Kidney (tissue), 13 donors: ENCODE measurements at regions not wholly inside any gene's neighbourhood (a gene's known extent, or its start where the extent isn't known, plus 50 kb on each side); places are given as distances from the start of the nearest gene placed in this dataset.

Experiments used
- DNase-seq, 5 donors: peaks; one replicate each; pipeline ENCODE4 v3.0.0-alpha.2; 2013 to 2020
- FAIRE-seq: peaks from 2 replicates; lab custom pipeline; 2012; peaks lifted over from hg19 to GRCh38; lab: Jason Lieb, UNC
- H3K27ac ChIP-seq, 2 donors: one replicate each; pipeline ENCODE4 v1.7.0; 2013; ENCODE audit warnings: low read depth in 2 of 2, low read length in 2 of 2, inconsistent platforms in 1 of 2
- H3K27me3 ChIP-seq: one replicate; pipeline ENCODE4 v1.7.1; 2013; ENCODE audit warnings: low read length, inconsistent platforms; ENCODE audit not compliant: control insufficient read depth, insufficient read depth
- H3K36me3 ChIP-seq, 3 donors: one replicate each; pipeline versions ENCODE4 v1.7.0 to v1.7.1; 2013; ENCODE audit warnings: low read length in 3 of 3, control low read depth in 1 of 3, inconsistent platforms in 1 of 3; ENCODE audit not compliant: insufficient read depth in 3 of 3, control insufficient read depth in 2 of 3
- H3K4me1 ChIP-seq, 3 donors: one replicate each; pipeline versions ENCODE4 v1.7.0 to v1.7.1; 2013; ENCODE audit warnings: low read length in 3 of 3, inconsistent platforms in 1 of 3, low read depth in 1 of 3; ENCODE audit not compliant: control insufficient read depth in 2 of 3, insufficient read depth in 2 of 3
- H3K4me3 ChIP-seq, 3 donors: one replicate each; pipeline versions ENCODE4 v1.7.0 to v1.8.1; 2013; ENCODE audit warnings: low read length in 3 of 3, control low read depth in 1 of 3, inconsistent platforms in 1 of 3
- H3K9ac ChIP-seq, 3 donors: one replicate each; pipeline versions ENCODE4 v1.7.0 to v1.7.1; 2013; ENCODE audit warnings: low read length in 3 of 3, control low read depth in 1 of 3, inconsistent platforms in 1 of 3
- H3K9me3 ChIP-seq, 3 donors: one replicate each; pipeline versions ENCODE4 v1.7.0 to v1.7.1; 2013; ENCODE audit warnings: low read length in 3 of 3, control low read depth in 1 of 3, inconsistent platforms in 1 of 3; ENCODE audit not compliant: control insufficient read depth in 2 of 3, insufficient read depth in 1 of 3
- CTCF ChIP-seq: IDR thresholded peaks from 3 replicates; pipeline ENCODE4 v1.5.1; 2012; ENCODE audit warnings: mild to moderate bottlenecking, moderate library complexity, borderline replicate concordance; ENCODE audit not compliant: insufficient read depth; ENCODE audit errors: extremely low read depth
- intact Hi-C: fragments of 100-400 bp; cut with DNase I; formaldehyde crosslinking; loops from one replicate; pipeline ENCODE4 v1.11.1; 2022
- donor health status: control.
- donor health status: control.
- donor health status: control.
- donor health status: control.
- donor health status: control.
- donor health status: DM: yes; HTN: yes; CAD: no.
- donor health status: Normal renal cell carcinoma (clear cell type).

GRCh38 chr15:72840114-72840513, 56.6 kb upstream of the ADPGK start:
- intact Hi-C loops: no loop called here
- Histone ChIP-seq H3K27me3 (no peaks in the 10 kb centered on the region), H3K27ac (no peak overlapping the region), H3K4me1 (no peaks in the 10 kb centered on the region), H3K9me3 (no peaks in the 10 kb centered on the region), H3K9ac (no peak overlapping the region), H3K36me3 (no peaks in the 10 kb centered on the region), H3K4me3 (no peak overlapping the region)
- TF ChIP-seq CTCF: no peak
- FAIRE-seq (no peak), DNase-seq (no peak)

GRCh38 chr15:72838311-72838731, 54.8 kb upstream of the ADPGK start:
- no peak for FAIRE-seq

GRCh38 chr15:72836676-72837330, 53.2 kb upstream of the ADPGK start:
- DNase-seq (no peak), FAIRE-seq (no peak)
- Histone ChIP-seq H3K4me1 (no peaks in the 10 kb centered on the region), H3K36me3 (no peaks in the 10 kb centered on the region), H3K4me3 (no peak overlapping the region), H3K9me3 (no peaks in the 10 kb centered on the region), H3K9ac (no peak overlapping the region), H3K27ac (no peak overlapping the region), H3K27me3 (no peaks in the 10 kb centered on the region)
- intact Hi-C loops: no loop called here
- no peak for TF ChIP-seq CTCF

More at GRCh38 chr15:72838311-72838731, 54.8 kb upstream of the ADPGK start:
- Histone ChIP-seq H3K9ac (no peak overlapping the region), H3K4me1 (no peaks in the 10 kb centered on the region), H3K36me3 (no peaks in the 10 kb centered on the region), H3K9me3 (no peaks in the 10 kb centered on the region), H3K4me3 (no peak overlapping the region), H3K27me3 (no peaks in the 10 kb centered on the region), H3K27ac (no peak overlapping the region)
- intact Hi-C loops: no loop called here
- no peak for TF ChIP-seq CTCF
- DNase-seq: no peak
